NCI-H510A (cell line): ENCODE measurements at regions not wholly inside any gene's neighbourhood (a gene's known extent, or its start where the extent isn't known, plus 50 kb on each side); places are given as distances from the start of the nearest gene placed in this dataset.
"Not testable (repeated sequence)": the region's sequence is repeated elsewhere in the genome, so short reads cannot be mapped to it uniquely, and the experiment has no call there.

Experiments used
- DNase-seq: peaks from one replicate; lab custom pipeline; 2025; lab: John Stamatoyannopoulos, UW

- DNase-seq = no peak
Observed at GRCh38 chr22:49676783-49677494, 150.7 kb downstream of the BRD1 start.

GRCh38 chr22:49676230-49676629 lies 151.4 kb downstream of the BRD1 start:
- DNase-seq = no peak

GRCh38 chr22:49674479-49675050 lies 153.1 kb downstream of the BRD1 start:
- DNase-seq = no peak

- DNase-seq = no peak
Observed at GRCh38 chr22:49673048-49673447, 154.6 kb downstream of the BRD1 start.

GRCh38 chr22:49672014-49672516 lies 155.6 kb downstream of the BRD1 start:
- no peak for DNase-seq

- no peak for DNase-seq
Observed at GRCh38 chr22:49671331-49672013, 156.2 kb downstream of the BRD1 start.

- DNase-seq = no peak
Observed at GRCh38 chr22:49670456-49671330, 157.0 kb downstream of the BRD1 start.

- DNase-seq = not testable (repeated sequence)
Observed at GRCh38 chr22:49669969-49670455, 157.7 kb downstream of the BRD1 start.

- not testable (repeated sequence) for DNase-seq
Observed at GRCh38 chr22:49669427-49669968, 158.2 kb downstream of the BRD1 start.

- no peak for DNase-seq
Observed at GRCh38 chr22:49668402-49668801, 159.3 kb downstream of the BRD1 start.

- no peak for DNase-seq
Observed at GRCh38 chr22:49667236-49667635, 160.4 kb downstream of the BRD1 start.

- no peak for DNase-seq
Observed at GRCh38 chr22:49666146-49666809, 161.4 kb downstream of the BRD1 start.

GRCh38 chr22:49664891-49665290 lies 162.8 kb downstream of the BRD1 start:
- no peak for DNase-seq

GRCh38 chr22:49664371-49664881 lies 163.2 kb downstream of the BRD1 start:
- DNase-seq = no peak

GRCh38 chr22:49663823-49664222 lies 163.8 kb downstream of the BRD1 start:
- DNase-seq = no peak

- DNase-seq = no peak
Observed at GRCh38 chr22:49663311-49663711, 164.4 kb downstream of the BRD1 start.

- DNase-seq = no peak
Observed at GRCh38 chr22:49662681-49663080, 165.0 kb downstream of the BRD1 start.

- DNase-seq = peak; percentile 12
Observed at GRCh38 chr22:49660794-49661781, 166.6 kb downstream of the BRD1 start.

GRCh38 chr22:49660321-49660720 lies 167.4 kb downstream of the BRD1 start:
- no peak for DNase-seq

- DNase-seq = no peak
Observed at GRCh38 chr22:49659924-49660315, 167.8 kb downstream of the BRD1 start.
